GM12864 (cell line): ENCODE measurements at regions not wholly inside any gene's neighbourhood (a gene's known extent, or its start where the extent isn't known, plus 50 kb on each side); places are given as distances from the start of the nearest gene placed in this dataset.
"Not testable (repeated sequence)": the region's sequence is repeated elsewhere in the genome, so short reads cannot be mapped to it uniquely, and the experiment has no call there.

Source experiments
- DNase-seq: peaks from one replicate; pipeline ENCODE4 v3.0.0-alpha.2; 2011; ENCODE audit warnings: low read depth
- H3K4me3 ChIP-seq: 2 replicates; pipeline ENCODE4 v1.5.1; 2011; ENCODE audit warnings: mild to moderate bottlenecking, low read depth, low read length, control low read depth
- CTCF ChIP-seq: IDR thresholded peaks from 2 replicates; pipeline ENCODE4 v1.5.1; 2011; ENCODE audit warnings: low read depth, mild to moderate bottlenecking, moderate library complexity, low read length, control low read depth, inconsistent platforms; ENCODE audit errors: missing control alignments

GRCh38 chr11:70894566-70895365 lies 357.6 kb downstream of the SHANK2 start:
- DNase-seq = no peak
- no peak for TF ChIP-seq CTCF
- H3K4me3 ChIP-seq = no peak overlapping the region

GRCh38 chr11:70895366-70895670 lies 357.1 kb downstream of the SHANK2 start:
- H3K4me3 ChIP-seq = no peak overlapping the region
- TF ChIP-seq CTCF = no peak
- no peak for DNase-seq

DNA sequence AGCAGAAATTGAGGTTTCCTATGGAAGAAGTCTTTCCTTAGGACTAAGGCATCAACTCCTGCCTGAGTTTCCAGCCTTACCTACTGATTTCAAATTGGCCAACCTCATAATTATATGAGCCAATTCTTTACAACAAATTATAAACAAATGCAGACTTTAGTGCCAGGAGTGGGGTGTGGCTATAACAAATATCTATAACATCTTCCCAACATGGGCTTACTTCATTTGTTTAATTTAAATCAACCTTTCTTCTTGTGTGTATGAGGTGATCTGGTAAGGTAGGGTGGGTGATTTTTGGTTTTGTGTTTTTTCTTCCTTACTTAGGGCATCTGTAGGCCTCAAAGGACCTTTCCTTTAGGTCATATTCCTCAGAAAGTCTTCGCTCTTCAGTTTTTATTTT lies 354.9 kb downstream of the SHANK2 start:
- no peak overlapping the region for H3K4me3 ChIP-seq
- DNase-seq = no peak
- TF ChIP-seq CTCF = no peak

GRCh38 chr11:70899616-70900015 lies 352.8 kb downstream of the SHANK2 start:
- TF ChIP-seq CTCF = no peak
- H3K4me3 ChIP-seq = no peak overlapping the region
- DNase-seq = no peak

DNA sequence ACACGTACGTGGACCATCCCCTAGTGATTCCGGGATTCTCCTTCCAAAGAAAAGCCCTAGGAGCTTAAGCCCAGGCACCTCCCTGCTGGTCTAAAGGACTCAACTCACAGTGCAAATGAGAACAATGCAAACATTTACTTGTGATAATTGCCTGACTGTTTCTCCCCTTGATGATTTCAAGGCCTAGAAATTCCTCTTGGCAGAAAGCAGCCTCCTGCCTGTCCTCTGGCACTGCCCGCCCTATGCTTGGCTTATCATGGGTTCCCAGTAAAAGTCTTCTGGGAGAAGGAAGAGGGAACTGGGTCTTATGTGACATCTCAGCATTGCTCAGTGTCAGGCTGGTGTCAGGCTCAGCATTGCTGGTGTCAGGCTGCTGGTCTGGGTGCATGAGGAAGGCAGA lies 351.8 kb downstream of the SHANK2 start:
- TF ChIP-seq CTCF = no peak
- no peak for DNase-seq
- no peak overlapping the region for H3K4me3 ChIP-seq

- no peak for DNase-seq
Measured at GRCh38 chr11:70901951-70902521, 350.3 kb downstream of the SHANK2 start.

GRCh38 chr11:70903229-70903628 lies 349.1 kb downstream of the SHANK2 start:
- H3K4me3 ChIP-seq, DNase-seq: not testable (repeated sequence)

More at GRCh38 chr11:70901951-70902521, 350.3 kb downstream of the SHANK2 start:
- H3K4me3 ChIP-seq = no peak overlapping the region
- TF ChIP-seq CTCF = no peak
